CMK (cell line): ENCODE measurements at regions not wholly inside any gene's neighbourhood (a gene's known extent, or its start where the extent isn't known, plus 50 kb on each side); places are given as distances from the start of the nearest gene placed in this dataset.
"Not testable (repeated sequence)": the region's sequence is repeated elsewhere in the genome, so short reads cannot be mapped to it uniquely, and the experiment has no call there.

Experiments
- DNase-seq: peaks from one replicate; pipeline ENCODE4 v3.0.0-alpha.2; 2010; ENCODE audit warnings: low read depth

- DNase-seq: no peak
Measured at GRCh38 chr22:22193923-22194322, 50.7 kb upstream of the VPREB1 start.

- not testable (repeated sequence) for DNase-seq
Measured at GRCh38 chr22:22193462-22193861, 51.1 kb upstream of the VPREB1 start.

- not testable (repeated sequence) for DNase-seq
Measured at GRCh38 chr22:22193006-22193405, 51.6 kb upstream of the VPREB1 start.

- DNase-seq: not testable (repeated sequence)
Measured at GRCh38 chr22:22189796-22190195, 54.8 kb upstream of the VPREB1 start.

GRCh38 chr22:22187863-22188262 lies 56.7 kb upstream of the VPREB1 start:
- DNase-seq: not testable (repeated sequence)

GRCh38 chr22:22187299-22187698 lies 57.3 kb upstream of the VPREB1 start:
- DNase-seq: no peak

GRCh38 chr22:22185844-22186499 lies 58.6 kb upstream of the VPREB1 start:
- no peak for DNase-seq

- DNase-seq: no peak
Measured at GRCh38 chr22:22185217-22185616, 59.4 kb upstream of the VPREB1 start.

GRCh38 chr22:22184277-22184807 lies 60.2 kb upstream of the VPREB1 start:
- no peak for DNase-seq

GRCh38 chr22:22182990-22183264 lies 61.7 kb upstream of the VPREB1 start:
- DNase-seq: no peak

- DNase-seq: no peak
Measured at GRCh38 chr22:22182218-22182989, 62.2 kb upstream of the VPREB1 start.

GRCh38 chr22:22181341-22181850 lies 63.2 kb upstream of the VPREB1 start:
- DNase-seq: no peak

- no peak for DNase-seq
Measured at GRCh38 chr22:22180738-22181285, 63.8 kb upstream of the VPREB1 start.

- DNase-seq: no peak
Measured at GRCh38 chr22:22179858-22180257, 64.7 kb upstream of the VPREB1 start.

- no peak for DNase-seq
Measured at GRCh38 chr22:22178992-22179391, 65.6 kb upstream of the VPREB1 start.

- DNase-seq: no peak
Measured at GRCh38 chr22:22178355-22178965, 66.1 kb upstream of the VPREB1 start.

- DNase-seq: no peak
Measured at GRCh38 chr22:22176929-22177616, 67.5 kb upstream of the VPREB1 start.

GRCh38 chr22:22172896-22173628 lies 71.5 kb upstream of the VPREB1 start:
- not testable (repeated sequence) for DNase-seq

GRCh38 chr22:22171357-22172218 lies 73.0 kb upstream of the VPREB1 start:
- DNase-seq: no peak

GRCh38 chr22:22169923-22170322 lies 74.7 kb upstream of the VPREB1 start:
- DNase-seq: no peak
